RWPE1 (cell line): ENCODE measurements at regions not wholly inside any gene's neighbourhood (a gene's known extent, or its start where the extent isn't known, plus 50 kb on each side); places are given as distances from the start of the nearest gene placed in this dataset.

Experiments used
- CTCF ChIA-PET: fragments of 350-600 bp; sonication (Branson Sonifier 250); formaldehyde crosslinking; extraction: SDS; loops from one replicate; lab custom pipeline; 2021; lab: Yijun Ruan, JAX
- POLR2A ChIA-PET: fragments of 400-600 bp; formaldehyde crosslinking; extraction: SDS; loops from one replicate; lab custom pipeline; 2020; ENCODE audit warnings: antibody characterized with exemption; ENCODE audit not compliant: low non-redundant PET; lab: Yijun Ruan, JAX
- DNase-seq: peaks from one replicate; pipeline ENCODE4 v3.0.0; 2012; ENCODE audit warnings: low spot score
- H3K27ac ChIP-seq: fragments of 450-650 bp; 2 replicates; pipeline ENCODE4 v1.5.1; 2017
- TF ChIP-seq, protein P1 (sequence below): fragments of 450-650 bp; conservative IDR thresholded peaks from 2 replicates; pipeline ENCODE4 v1.5.1; 2017; ENCODE audit warnings: low read depth, mild to moderate bottlenecking

GRCh38 chr18:35918564-35918963 lies 53.9 kb upstream of the RMP24 start:
- DNase-seq: no peak
- TF ChIP-seq, protein P1, sequence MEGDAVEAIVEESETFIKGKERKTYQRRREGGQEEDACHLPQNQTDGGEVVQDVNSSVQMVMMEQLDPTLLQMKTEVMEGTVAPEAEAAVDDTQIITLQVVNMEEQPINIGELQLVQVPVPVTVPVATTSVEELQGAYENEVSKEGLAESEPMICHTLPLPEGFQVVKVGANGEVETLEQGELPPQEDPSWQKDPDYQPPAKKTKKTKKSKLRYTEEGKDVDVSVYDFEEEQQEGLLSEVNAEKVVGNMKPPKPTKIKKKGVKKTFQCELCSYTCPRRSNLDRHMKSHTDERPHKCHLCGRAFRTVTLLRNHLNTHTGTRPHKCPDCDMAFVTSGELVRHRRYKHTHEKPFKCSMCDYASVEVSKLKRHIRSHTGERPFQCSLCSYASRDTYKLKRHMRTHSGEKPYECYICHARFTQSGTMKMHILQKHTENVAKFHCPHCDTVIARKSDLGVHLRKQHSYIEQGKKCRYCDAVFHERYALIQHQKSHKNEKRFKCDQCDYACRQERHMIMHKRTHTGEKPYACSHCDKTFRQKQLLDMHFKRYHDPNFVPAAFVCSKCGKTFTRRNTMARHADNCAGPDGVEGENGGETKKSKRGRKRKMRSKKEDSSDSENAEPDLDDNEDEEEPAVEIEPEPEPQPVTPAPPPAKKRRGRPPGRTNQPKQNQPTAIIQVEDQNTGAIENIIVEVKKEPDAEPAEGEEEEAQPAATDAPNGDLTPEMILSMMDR: no peak
- no peak overlapping the region for H3K27ac ChIP-seq
- ChIA-PET POLR2A (no interaction called here), CTCF (no interaction called here)

DNA sequence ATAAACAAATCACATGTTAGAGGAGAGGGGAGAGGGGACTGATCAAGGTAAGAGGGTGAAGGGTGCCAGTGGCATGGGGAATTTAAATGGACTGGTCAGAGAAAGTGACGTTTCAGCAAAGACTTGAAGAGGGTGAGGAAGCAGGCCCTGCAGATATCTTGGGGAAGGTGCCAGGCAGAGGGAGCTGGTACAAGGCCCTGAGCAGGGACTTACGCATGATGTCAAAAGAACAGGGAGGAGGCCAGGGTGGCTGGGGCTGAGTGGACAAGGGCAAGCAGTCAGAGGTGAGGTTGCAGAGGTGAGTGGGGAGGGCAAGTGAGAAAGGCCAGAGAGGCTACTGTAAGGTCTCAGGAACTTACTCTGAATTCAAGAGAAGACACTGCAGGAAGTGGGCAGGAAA lies 53.3 kb upstream of the RMP24 start:
- DNase-seq: no peak
- no peak overlapping the region for H3K27ac ChIP-seq
- TF ChIP-seq, protein P1: no peak
- POLR2A ChIA-PET: no interaction called here
- CTCF ChIA-PET: no interaction called here

DNA sequence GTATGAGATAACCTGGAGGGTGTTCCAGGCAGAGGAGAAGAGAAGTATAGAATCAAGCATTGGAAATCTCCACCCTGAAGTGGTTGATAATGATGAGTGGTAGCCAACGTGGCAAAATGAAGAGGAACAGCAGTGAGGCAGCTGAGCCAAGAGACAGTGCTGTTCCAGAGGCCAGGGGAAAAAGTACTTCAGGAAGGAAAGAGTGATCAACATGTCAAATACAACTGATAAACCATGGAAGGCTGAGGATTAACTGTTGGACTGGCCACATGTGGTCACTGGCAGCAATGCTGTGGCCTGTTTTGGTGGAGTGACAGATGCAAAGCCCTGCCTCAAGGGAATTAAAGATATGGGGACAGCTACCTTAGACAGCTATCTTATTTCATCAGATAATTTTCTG lies 51.9 kb upstream of the RMP24 start:
- no peak for DNase-seq
- ChIA-PET CTCF (interaction anchor here (0.7 kb wide), 1 partner anchor 96 kb away, joined by 3 read pairs; no protein-coding TSS in a partner anchor), POLR2A (no interaction called here)
- no peak overlapping the region for H3K27ac ChIP-seq
- TF ChIP-seq, protein P1: no peak
